SK-N-SH (cell line): ENCODE measurements at regions not wholly inside any gene's neighbourhood (a gene's known extent, or its start where the extent isn't known, plus 50 kb on each side); places are given as distances from the start of the nearest gene placed in this dataset.

Experiments used
- CHD2 ChIP-seq: fragments of 150-350 bp; IDR thresholded peaks from 2 replicates; pipeline ENCODE4 v1.6.1; 2018; ENCODE audit warnings: low read length; ENCODE audit not compliant: partially characterized antibody
- CTCF ChIP-seq: fragments of 200-600 bp; sonication (generic); IDR thresholded peaks from 2 replicates; pipeline ENCODE4 v1.6.1; 2017; ENCODE audit warnings: antibody characterized with exemption, mild to moderate bottlenecking, moderate library complexity
- GABPA ChIP-seq: IDR thresholded peaks from 2 replicates; pipeline ENCODE4 v1.4.0; 2012; ENCODE audit warnings: low read depth, mild to moderate bottlenecking
- GATA2 ChIP-seq: sonication (generic); formaldehyde crosslinking; IDR thresholded peaks from 2 replicates; pipeline ENCODE4 v1.5.0; 2020; ENCODE audit warnings: mild to moderate bottlenecking, missing genetic modification reagents
- NFIC ChIP-seq: IDR thresholded peaks from 2 replicates; pipeline ENCODE4 v1.4.0; 2012; ENCODE audit warnings: borderline replicate concordance
- RAD21 ChIP-seq: IDR thresholded peaks from 2 replicates; pipeline ENCODE4 v1.6.1; 2012; ENCODE audit warnings: mild to moderate bottlenecking, low read length
- TEAD4 ChIP-seq: IDR thresholded peaks from 2 replicates; pipeline ENCODE4 v1.4.0; 2012; ENCODE audit warnings: mild to moderate bottlenecking, borderline replicate concordance; ENCODE audit not compliant: insufficient read depth
- TF ChIP-seq, protein P1 (sequence below): IDR thresholded peaks from 2 replicates; pipeline ENCODE4 v1.4.0; 2012; ENCODE audit warnings: low read depth

- no peak for TF ChIP-seq CTCF
- no peak for TF ChIP-seq NFIC
- TF ChIP-seq, protein P1, sequence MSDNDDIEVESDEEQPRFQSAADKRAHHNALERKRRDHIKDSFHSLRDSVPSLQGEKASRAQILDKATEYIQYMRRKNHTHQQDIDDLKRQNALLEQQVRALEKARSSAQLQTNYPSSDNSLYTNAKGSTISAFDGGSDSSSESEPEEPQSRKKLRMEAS = no peak
- no peak for TF ChIP-seq RAD21
- no peak for TF ChIP-seq GABPA
- no peak for TF ChIP-seq CHD2
- TF ChIP-seq GATA2 (CRISPR knock-in tag) = no peak
- TF ChIP-seq TEAD4 = no peak
Observed at GRCh38 chr4:182136201-182136600, 107.0 kb upstream of the TENM3 start.
